ENCODE measurements at regions not wholly inside any gene's neighbourhood (a gene's known extent, or its start where the extent isn't known, plus 50 kb on each side); places are given as distances from the start of the nearest gene placed in this dataset.

- no peak for DNase-seq (ENCODE audit: low read depth)
- no peak overlapping the region for H3K4me3 ChIP-seq (ENCODE audit: low read depth, low read length)
- no peak for TF ChIP-seq CTCF (IDR thresholded peaks at IDR 0.05; ENCODE audit: insufficient read depth, low read length)
Observed at GRCh38 chr3:182703233-182703632, 90.1 kb upstream of the ATP11B start.

GRCh38 chr3:182704926-182705325, 88.4 kb upstream of the ATP11B start:
- DNase-seq (ENCODE audit: low read depth) = no peak
- no peak for TF ChIP-seq CTCF (IDR thresholded peaks at IDR 0.05; ENCODE audit: insufficient read depth, low read length)
- no peak overlapping the region for H3K4me3 ChIP-seq (ENCODE audit: low read depth, low read length)

GRCh38 chr3:182708810-182709209, 84.5 kb upstream of the ATP11B start:
- no peak for DNase-seq (ENCODE audit: low read depth)
- no peak for TF ChIP-seq CTCF (IDR thresholded peaks at IDR 0.05; ENCODE audit: insufficient read depth, low read length)
- H3K4me3 ChIP-seq (ENCODE audit: low read depth, low read length) = no peak overlapping the region

GRCh38 chr3:182709306-182709705, 84.0 kb upstream of the ATP11B start:
- H3K4me3 ChIP-seq (ENCODE audit: low read depth, low read length) = no peak overlapping the region
- no peak for DNase-seq (ENCODE audit: low read depth)
- no peak for TF ChIP-seq CTCF (IDR thresholded peaks at IDR 0.05; ENCODE audit: insufficient read depth, low read length)

- H3K4me3 ChIP-seq (ENCODE audit: low read depth, low read length) = no peak overlapping the region
- TF ChIP-seq CTCF (IDR thresholded peaks at IDR 0.05; ENCODE audit: insufficient read depth, low read length) = peak; percentile 61
- DNase-seq (ENCODE audit: low read depth) = peak; percentile 39
Observed at GRCh38 chr3:182710557-182711157, 82.6 kb upstream of the ATP11B start.

GRCh38 chr3:182711261-182711683, 82.0 kb upstream of the ATP11B start:
- no peak overlapping the region for H3K4me3 ChIP-seq (ENCODE audit: low read depth, low read length)
- no peak for TF ChIP-seq CTCF (IDR thresholded peaks at IDR 0.05; ENCODE audit: insufficient read depth, low read length)
- no peak for DNase-seq (ENCODE audit: low read depth)

GRCh38 chr3:182711853-182712252, 81.5 kb upstream of the ATP11B start:
- H3K4me3 ChIP-seq (ENCODE audit: low read depth, low read length) = no peak overlapping the region
- TF ChIP-seq CTCF (IDR thresholded peaks at IDR 0.05; ENCODE audit: insufficient read depth, low read length) = no peak
- DNase-seq (ENCODE audit: low read depth) = no peak

Data from fibroblast of the aortic adventitia (primary cell).